Right lobe of liver (tissue), 4 donors: ENCODE measurements at regions not wholly inside any gene's neighbourhood (a gene's known extent, or its start where the extent isn't known, plus 50 kb on each side); places are given as distances from the start of the nearest gene placed in this dataset.

Source experiments
- CTCF ChIP-seq, 4 donors: fragments of 200-600 bp in 3 of 4; fragments of 450-650 bp in 1 of 4; IDR thresholded peaks; one replicate each; pipeline versions ENCODE4 v1.5.1 to v1.8.0; 2016 to 2022; ENCODE audit warnings: antibody characterized with exemption in 4 of 4, mild to moderate bottlenecking in 2 of 4
- POLR2A ChIP-seq: fragments of 450-650 bp; IDR thresholded peaks from one replicate; pipeline ENCODE4 v1.6.1; 2017; ENCODE audit warnings: antibody characterized with exemption, mild to moderate bottlenecking
- donor health status: DM: no; HTN: no; CAD: no.
- donor health status: DM: no; HTN: no; CAD: no.
- donor health status: DM: no; HTN: yes; CAD: no.

DNA sequence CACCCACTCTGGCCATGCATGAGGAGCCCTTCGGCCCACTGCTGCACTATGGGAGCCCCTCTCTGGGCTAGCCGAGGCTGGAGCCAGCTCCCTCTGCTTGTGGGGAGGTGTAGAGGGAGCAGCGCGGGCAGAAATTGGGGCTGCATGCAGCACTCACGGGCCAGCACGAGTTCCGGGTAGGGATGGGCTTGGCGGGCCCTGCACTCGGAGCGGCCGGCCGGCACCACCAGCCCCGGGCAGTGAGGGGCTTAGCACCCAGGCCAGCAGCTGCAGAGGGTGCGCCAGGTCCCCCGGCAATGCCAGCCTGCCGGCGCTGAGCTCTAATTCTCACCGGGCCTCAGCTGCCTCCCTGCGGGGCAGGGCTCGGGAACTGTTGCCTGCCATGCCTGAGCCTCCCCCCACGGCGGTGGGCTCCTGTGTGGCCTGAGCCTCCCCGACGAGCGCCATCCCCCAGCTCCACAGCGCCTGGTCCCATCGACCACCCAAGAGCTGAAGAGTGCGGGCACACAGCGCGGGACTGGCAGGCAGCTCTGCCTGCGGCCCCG lies 209.0 kb downstream of the LTN1 start:
- TF ChIP-seq CTCF (IDR thresholded peaks at IDR 0.05) (no peak), POLR2A (no peak)
